IMR-90 (cell line): ENCODE measurements at regions not wholly inside any gene's neighbourhood (a gene's known extent, or its start where the extent isn't known, plus 50 kb on each side); places are given as distances from the start of the nearest gene placed in this dataset.

Source experiments
- ATAC-seq: fragments of 200-7000 bp; cut with Tn5 transposase; 2 replicates; pipeline ENCODE4 v1.9.1; 2020; ENCODE audit warnings: low read depth, mild to moderate bottlenecking, moderate library complexity
- BruUV-seq: library from RNA; stranded (reverse); fragments of 400-500 nt; replicated peaks from 2 replicates; lab custom pipeline; 2021; lab: Mats Ljungman, UMichigan
- CTCF ChIA-PET: fragments of 300-600 bp; formaldehyde crosslinking; extraction: SDS; loops from one replicate; lab custom pipeline; 2021; ENCODE audit warnings: antibody characterized with exemption; lab: Yijun Ruan, JAX
- POLR2A ChIA-PET: fragments of 300-600 bp; sonication (Branson Sonifier 250); formaldehyde crosslinking; loops from one replicate; lab custom pipeline; 2022; ENCODE audit warnings: antibody characterized with exemption; ENCODE audit not compliant: unreplicated experiment; lab: Charles Lee
- DNase-seq: peaks from one replicate; pipeline ENCODE4 v3.0.0; 2013
- H2AFZ ChIP-seq: replicated peaks from 2 replicates; pipeline ENCODE3; 2013; ENCODE audit warnings: low read length, mild to moderate bottlenecking; ENCODE audit not compliant: poor library complexity
- H2AK5ac ChIP-seq: 2 replicates; pipeline ENCODE4 v1.6.1; 2013; ENCODE audit warnings: low read depth, low read length, inconsistent platforms
- H2AK9ac ChIP-seq: replicated peaks from 2 replicates; pipeline ENCODE3; 2013; ENCODE audit warnings: mild to moderate bottlenecking, low read depth, low read length, moderate library complexity; ENCODE audit not compliant: poor library complexity
- H2BK120ac ChIP-seq: 2 replicates; pipeline ENCODE4 v1.6.1; 2013; ENCODE audit warnings: low read depth, low read length, inconsistent platforms
- H2BK15ac ChIP-seq: 3 replicates; pipeline ENCODE4 v1.6.1; 2013; ENCODE audit warnings: low read depth, low read length, inconsistent platforms
- H2BK20ac ChIP-seq: 2 replicates; pipeline ENCODE4 v1.6.1; 2013; ENCODE audit warnings: low read depth, mild to moderate bottlenecking, inconsistent platforms, low read length, moderate library complexity
- H2BK5ac ChIP-seq: 2 replicates; pipeline ENCODE4 v1.6.1; 2013; ENCODE audit warnings: mild to moderate bottlenecking, low read depth, low read length, inconsistent platforms; ENCODE audit not compliant: poor library complexity, severe bottlenecking
- H3K14ac ChIP-seq: replicated peaks from 2 replicates; pipeline ENCODE4 v1.6.1; 2013; ENCODE audit warnings: low read depth, low read length, inconsistent platforms
- H3K18ac ChIP-seq: 2 replicates; pipeline ENCODE4 v1.6.1; 2013; ENCODE audit warnings: low read depth, low read length, control low read depth
- H3K23ac ChIP-seq: 2 replicates; pipeline ENCODE4 v1.6.1; 2013; ENCODE audit warnings: low read depth, low read length, inconsistent platforms
- H3K27ac ChIP-seq: 2 replicates; pipeline ENCODE4 v1.5.1; 2013; ENCODE audit warnings: mild to moderate bottlenecking, control low read depth, low read length; ENCODE audit not compliant: insufficient read depth
- H3K27me3 ChIP-seq: 2 replicates; pipeline ENCODE4 v1.6.1; 2013; ENCODE audit warnings: low read length; ENCODE audit not compliant: control insufficient read depth, insufficient read depth
- H3K36me3 ChIP-seq: 2 replicates; pipeline ENCODE4 v1.6.1; 2013; ENCODE audit warnings: low read length, mixed read lengths; ENCODE audit not compliant: control insufficient read depth, insufficient read depth
- H3K4ac ChIP-seq: 2 replicates; pipeline ENCODE4 v1.6.1; 2013; ENCODE audit warnings: low read depth, low read length, inconsistent platforms
- H3K4me1 ChIP-seq: 2 replicates; pipeline ENCODE4 v1.6.1; 2013; ENCODE audit warnings: low read length, mixed read lengths; ENCODE audit not compliant: control insufficient read depth, insufficient read depth
- H3K4me2 ChIP-seq: 2 replicates; pipeline ENCODE4 v1.6.1; 2013; ENCODE audit warnings: low read depth, mild to moderate bottlenecking, control low read depth, low read length, moderate library complexity
- H3K4me3 ChIP-seq: 2 replicates; pipeline ENCODE4 v1.5.1; 2013; ENCODE audit warnings: low read depth, mild to moderate bottlenecking, control low read depth, low read length, moderate library complexity; ENCODE audit not compliant: insufficient read depth
- H3K56ac ChIP-seq: 2 replicates; pipeline ENCODE4 v1.6.1; 2013; ENCODE audit warnings: low read length, inconsistent platforms; ENCODE audit not compliant: insufficient read depth; ENCODE audit errors: extremely low read depth
- H3K79me1 ChIP-seq, 2 experiments: 2 replicates each; pipeline ENCODE4 v1.6.1; 2013; ENCODE audit warnings: low read length in 2 of 2, inconsistent platforms in 1 of 2, low read depth in 1 of 2
- H3K9ac ChIP-seq: 2 replicates; pipeline ENCODE4 v1.6.1; 2013; ENCODE audit warnings: low read depth, low read length, control low read depth
- H3K9me1 ChIP-seq: 2 replicates; pipeline ENCODE4 v1.6.1; 2013; ENCODE audit warnings: low read length, inconsistent platforms; ENCODE audit not compliant: insufficient read depth
- H3K9me3 ChIP-seq: 2 replicates; pipeline ENCODE4 v1.6.1; 2013; ENCODE audit warnings: low read length; ENCODE audit not compliant: control insufficient read depth, insufficient read depth
- H4K20me1 ChIP-seq: 2 replicates; pipeline ENCODE4 v1.6.1; 2013; ENCODE audit warnings: low read length, inconsistent platforms; ENCODE audit not compliant: insufficient read depth
- H4K5ac ChIP-seq: 2 replicates; pipeline ENCODE4 v1.6.1; 2013; ENCODE audit warnings: mild to moderate bottlenecking, low read depth, low read length, control low read depth
- H4K8ac ChIP-seq, 2 experiments: 2 replicates each; pipeline ENCODE4 v1.6.1; 2013; ENCODE audit warnings: low read depth in 2 of 2, low read length in 2 of 2, control low read depth in 1 of 2, inconsistent platforms in 1 of 2
- H4K91ac ChIP-seq: 2 replicates; pipeline ENCODE4 v1.6.1; 2013; ENCODE audit warnings: low read depth, low read length, inconsistent platforms; ENCODE audit not compliant: insufficient read depth
- BHLHE40 ChIP-seq: fragments of 150-350 bp; IDR thresholded peaks from 2 replicates; pipeline ENCODE4 v1.6.1; 2016; ENCODE audit warnings: mild to moderate bottlenecking, low read depth, low read length
- CHD1 ChIP-seq: IDR thresholded peaks from 2 replicates; pipeline ENCODE4 v1.6.1; 2012; ENCODE audit warnings: low read depth, low read length, improper control_type of control experiment
- CTCF ChIP-seq: conservative IDR thresholded peaks from 2 replicates; pipeline ENCODE4 v1.5.1; 2012; ENCODE audit warnings: mild to moderate bottlenecking, low read depth, low read length, improper control_type of control experiment
- MAFK ChIP-seq: IDR thresholded peaks from 2 replicates; pipeline ENCODE4 v1.6.1; 2012; ENCODE audit warnings: low read depth, low read length, improper control_type of control experiment
- MAZ ChIP-seq: IDR thresholded peaks from 2 replicates; pipeline ENCODE4 v1.6.1; 2012; ENCODE audit warnings: low read depth, mild to moderate bottlenecking, low read length, improper control_type of control experiment, moderate library complexity, borderline replicate concordance
- NFE2L2 ChIP-seq: fragments of 150-350 bp; IDR thresholded peaks from 2 replicates; pipeline ENCODE4 v1.6.1; 2016; ENCODE audit warnings: low read depth, mild to moderate bottlenecking, low read length
- POLR2A ChIP-seq: IDR thresholded peaks from 2 replicates; pipeline ENCODE4 v1.6.1; 2012; ENCODE audit warnings: mild to moderate bottlenecking, low read depth, low read length
- RAD21 ChIP-seq: IDR thresholded peaks from 2 replicates; pipeline ENCODE4 v1.6.1; 2012; ENCODE audit warnings: low read length, improper control_type of control experiment
- RFX5 ChIP-seq: IDR thresholded peaks from 2 replicates; pipeline ENCODE4 v1.8.0; 2012; ENCODE audit warnings: low read depth, mild to moderate bottlenecking, low read length, moderate library complexity
- WGBS, 2 experiments: methylation state at CpG; one replicate each; pipeline versions ENCODE4 v1.1.5 to v1.1.7; 2013; ENCODE audit warnings: missing lambda C conversion rate in 2 of 2; ENCODE audit not compliant: insufficient read length in 1 of 2; ENCODE audit errors: extremely low coverage in 2 of 2; 5-methylcytosine and 5-hydroxymethylcytosine counted together
- dilution Hi-C: fragments of 300-500 bp; cut with HindIII; formaldehyde crosslinking; loops from one replicate; pipeline ENCODE4 v1.14.3; 2018; ENCODE audit warnings: low sequenced_read_pairs; ENCODE audit not compliant: unreplicated experiment
- in situ Hi-C: fragments of 300-500 bp; cut with MboI; formaldehyde crosslinking; loops from 3 replicates; pipeline ENCODE4 v1.14.3; 2019; ENCODE audit warnings: low sequenced_read_pairs, inconsistent platforms, mixed read lengths
- intact Hi-C: fragments of 100-400 bp; cut with micrococcal nuclease; formaldehyde crosslinking; loops from 2 replicates; pipeline ENCODE4 v1.10.0; 2022
- TF ChIP-seq, protein P1 (sequence below): fragments of 150-350 bp; IDR thresholded peaks from 2 replicates; pipeline ENCODE4 v1.6.1; 2017; ENCODE audit warnings: mild to moderate bottlenecking, antibody characterized with exemption, low read length, low read depth

DNA sequence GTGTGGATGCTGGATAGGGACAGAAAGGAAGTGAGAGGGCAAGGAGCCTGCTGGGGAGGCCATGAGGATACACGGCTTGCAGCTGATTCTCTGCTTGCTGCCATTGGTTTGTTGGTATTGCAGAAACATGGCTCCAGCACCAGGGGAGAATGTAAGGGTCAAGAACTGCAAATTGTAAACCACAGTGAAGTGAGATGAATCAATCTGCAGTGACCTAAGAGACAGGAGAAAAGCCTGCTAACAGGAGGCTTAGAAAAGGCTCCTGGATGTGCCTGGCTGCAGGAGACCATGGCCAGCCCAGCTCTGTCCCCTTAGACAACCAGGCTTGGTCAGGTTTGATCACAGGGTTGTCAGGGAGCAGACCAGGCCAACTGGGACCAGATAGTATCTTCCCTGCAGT lies 233.7 kb upstream of the CADM1 start:
- no peak overlapping the region for H3K56ac ChIP-seq
- peak overlapping the region; percentile 2 for H3K14ac ChIP-seq
- WGBS, 2 experiments = no CpG with 5 or more reads among the region's 1 CpG
- peak overlapping the region in 1 of 2 experiments; percentile 64; a peak in 2 of 4 replicates for H4K8ac ChIP-seq
- H2AFZ ChIP-seq = peak overlapping the region; percentile 68
- peak overlapping the region; percentile 5; the same call in 1 of the 2 replicates for H2BK20ac ChIP-seq
- no peaks in the 10 kb centered on the region for H3K79me1 ChIP-seq
- H3K23ac ChIP-seq = peak overlapping the region; percentile 81
- no peak overlapping the region for H2BK15ac ChIP-seq
- H4K5ac ChIP-seq = no peak overlapping the region
- POLR2A ChIA-PET = no interaction called here
- H2AK9ac ChIP-seq = peak overlapping the region; percentile 35
- H3K18ac ChIP-seq = no peak overlapping the region
- dilution Hi-C loops = no loop called here
- no peak overlapping the region for H3K4me2 ChIP-seq
- peaks cover 5% of the 10 kb centered on the region; the same call in 1 of the 2 replicates for H3K9me1 ChIP-seq
- no peak overlapping the region for H2BK5ac ChIP-seq
- TF ChIP-seq BHLHE40 (no peak), POLR2A (no peak), MAZ (no peak), NFE2L2 (no peak), MAFK (no peak), RFX5 (no peak), RAD21 (no peak), CHD1 (no peak), CTCF (no peak)
- TF ChIP-seq, protein P1, sequence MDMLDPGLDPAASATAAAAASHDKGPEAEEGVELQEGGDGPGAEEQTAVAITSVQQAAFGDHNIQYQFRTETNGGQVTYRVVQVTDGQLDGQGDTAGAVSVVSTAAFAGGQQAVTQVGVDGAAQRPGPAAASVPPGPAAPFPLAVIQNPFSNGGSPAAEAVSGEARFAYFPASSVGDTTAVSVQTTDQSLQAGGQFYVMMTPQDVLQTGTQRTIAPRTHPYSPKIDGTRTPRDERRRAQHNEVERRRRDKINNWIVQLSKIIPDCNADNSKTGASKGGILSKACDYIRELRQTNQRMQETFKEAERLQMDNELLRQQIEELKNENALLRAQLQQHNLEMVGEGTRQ = no peak
- peak overlapping the region; percentile 76 for H3K4ac ChIP-seq
- H2AK5ac ChIP-seq = no peak overlapping the region
- CTCF ChIA-PET = no interaction called here
- no peaks in the 10 kb centered on the region for H4K20me1 ChIP-seq
- no TSS peak for BruUV-seq
- H3K27ac ChIP-seq = no peak overlapping the region
- H3K4me1 ChIP-seq = peaks cover 7% of the 10 kb centered on the region; the same call in 1 of the 2 replicates
- no peak overlapping the region for H3K4me3 ChIP-seq
- H3K36me3 ChIP-seq = no peaks in the 10 kb centered on the region
- H3K9me3 ChIP-seq = no peaks in the 10 kb centered on the region
- in situ Hi-C loops = no loop called here
- H2BK120ac ChIP-seq = peak overlapping the region; percentile 71
- ATAC-seq (peak; percentile 77), DNase-seq (peak; percentile 22)
- intact Hi-C loops = no loop called here
- peak overlapping the region; percentile 23 for H4K91ac ChIP-seq
- peaks cover 7% of the 10 kb centered on the region; the same call in 1 of the 2 replicates for H3K27me3 ChIP-seq
- H3K9ac ChIP-seq = no peak overlapping the region
